ENCODE measurements at regions not wholly inside any gene's neighbourhood (a gene's known extent, or its start where the extent isn't known, plus 50 kb on each side); places are given as distances from the start of the nearest gene placed in this dataset.

DNA sequence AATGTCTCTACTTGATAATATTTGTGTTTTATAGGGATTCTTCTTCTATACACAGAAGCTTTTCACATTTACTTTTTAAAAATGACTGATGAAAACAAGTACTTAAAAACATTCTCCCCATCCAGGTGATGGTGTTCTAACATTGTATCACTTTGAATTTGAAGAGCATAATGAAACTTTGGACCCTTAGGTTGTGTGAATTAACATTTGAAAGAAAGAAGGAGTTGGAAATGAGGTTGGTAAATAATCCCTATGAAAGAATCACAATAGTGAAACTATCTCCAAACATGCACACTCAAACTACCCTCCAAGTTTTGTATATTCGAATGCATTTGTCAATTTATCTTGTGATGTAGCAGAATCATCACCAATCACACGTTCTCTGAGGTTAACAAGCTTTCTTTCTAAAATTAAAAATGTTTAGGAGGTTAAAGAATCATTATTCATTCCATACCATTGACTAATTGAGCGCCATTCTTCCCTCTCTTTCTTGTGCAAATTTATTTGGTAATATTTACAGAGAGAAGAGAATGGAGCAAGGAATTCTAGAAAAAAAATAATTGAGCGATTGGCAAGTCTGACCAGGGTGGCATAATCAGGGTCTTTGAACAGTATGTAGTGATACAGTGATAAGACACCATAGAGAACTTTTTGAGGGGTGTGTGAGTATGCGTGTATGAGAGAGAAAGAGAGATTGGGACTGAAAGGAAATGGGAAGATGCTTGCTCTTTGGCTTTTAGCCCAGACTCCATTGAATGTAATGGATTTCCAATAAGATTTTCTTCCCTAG lies 260.0 kb upstream of the NRXN1 start:
- Histone ChIP-seq H3K27ac (ENCODE audit: low read depth, low read length, poor library complexity, severe bottlenecking) (no peak overlapping the region), H3K4me3 (ENCODE audit: low read depth, low read length, poor library complexity, severe bottlenecking) (no peak overlapping the region), H3K27me3 (replicated peaks; ENCODE audit: insufficient read depth, low read depth, low read length, poor library complexity) (peaks cover 35% of the 10 kb centered on the region), H3K9me3 (ENCODE audit: low read depth, low read length, poor library complexity, severe bottlenecking) (no peaks in the 10 kb centered on the region), H3K36me3 (ENCODE audit: insufficient read depth, low read length, poor library complexity, severe bottlenecking) (no peaks in the 10 kb centered on the region), H3K4me1 (ENCODE audit: insufficient read depth, low read length, poor library complexity, severe bottlenecking) (no peaks in the 10 kb centered on the region)
- intact Hi-C loops (cut with micrococcal nuclease; ENCODE audit: unreplicated experiment) = no loop called here
- POLR2A ChIA-PET (ENCODE audit: low non-redundant PET) = no interaction called here
- no TSS peak for BruUV-seq (replicated peaks)
- DNase-seq (ENCODE audit: low spot score) = no peak
- TF ChIP-seq EZH2 (IDR thresholded peaks at IDR 0.05; ENCODE audit: borderline replicate concordance, low read depth, low read length, poor library complexity, severe bottlenecking) = no peak
- TF ChIP-seq, protein P1, sequence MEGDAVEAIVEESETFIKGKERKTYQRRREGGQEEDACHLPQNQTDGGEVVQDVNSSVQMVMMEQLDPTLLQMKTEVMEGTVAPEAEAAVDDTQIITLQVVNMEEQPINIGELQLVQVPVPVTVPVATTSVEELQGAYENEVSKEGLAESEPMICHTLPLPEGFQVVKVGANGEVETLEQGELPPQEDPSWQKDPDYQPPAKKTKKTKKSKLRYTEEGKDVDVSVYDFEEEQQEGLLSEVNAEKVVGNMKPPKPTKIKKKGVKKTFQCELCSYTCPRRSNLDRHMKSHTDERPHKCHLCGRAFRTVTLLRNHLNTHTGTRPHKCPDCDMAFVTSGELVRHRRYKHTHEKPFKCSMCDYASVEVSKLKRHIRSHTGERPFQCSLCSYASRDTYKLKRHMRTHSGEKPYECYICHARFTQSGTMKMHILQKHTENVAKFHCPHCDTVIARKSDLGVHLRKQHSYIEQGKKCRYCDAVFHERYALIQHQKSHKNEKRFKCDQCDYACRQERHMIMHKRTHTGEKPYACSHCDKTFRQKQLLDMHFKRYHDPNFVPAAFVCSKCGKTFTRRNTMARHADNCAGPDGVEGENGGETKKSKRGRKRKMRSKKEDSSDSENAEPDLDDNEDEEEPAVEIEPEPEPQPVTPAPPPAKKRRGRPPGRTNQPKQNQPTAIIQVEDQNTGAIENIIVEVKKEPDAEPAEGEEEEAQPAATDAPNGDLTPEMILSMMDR (conservative IDR thresholded peaks at IDR 0.05; ENCODE audit: low read depth, low read length) = no peak
- CTCF ChIA-PET = no interaction called here

DNA sequence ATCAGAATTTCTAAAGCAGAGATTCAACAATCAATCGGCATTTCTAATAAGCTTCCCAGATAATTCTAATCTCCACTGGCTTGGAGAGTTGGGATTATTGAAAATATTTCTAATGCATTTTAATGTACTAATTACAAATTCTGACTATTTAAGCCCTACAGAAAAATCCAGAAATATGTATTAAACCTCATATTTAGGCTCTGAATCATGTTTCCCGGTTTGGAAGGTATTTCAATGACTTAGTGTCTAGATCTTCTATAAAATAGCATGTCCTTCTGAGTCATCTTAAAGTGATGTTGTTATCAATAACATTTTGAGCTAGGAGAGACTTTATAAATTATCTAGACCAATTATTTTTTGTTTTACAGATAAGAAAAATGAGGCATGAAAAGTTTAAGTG lies 258.8 kb upstream of the NRXN1 start:
- TF ChIP-seq EZH2 (IDR thresholded peaks at IDR 0.05; ENCODE audit: borderline replicate concordance, low read depth, low read length, poor library complexity, severe bottlenecking) = no peak
- TF ChIP-seq, protein P1 (conservative IDR thresholded peaks at IDR 0.05; ENCODE audit: low read depth, low read length) = no peak
- DNase-seq (ENCODE audit: low spot score) = no peak
- Histone ChIP-seq H3K27ac (ENCODE audit: low read depth, low read length, poor library complexity, severe bottlenecking) (no peak overlapping the region), H3K4me3 (ENCODE audit: low read depth, low read length, poor library complexity, severe bottlenecking) (no peak overlapping the region), H3K4me1 (ENCODE audit: insufficient read depth, low read length, poor library complexity, severe bottlenecking) (no peaks in the 10 kb centered on the region), H3K36me3 (ENCODE audit: insufficient read depth, low read length, poor library complexity, severe bottlenecking) (no peaks in the 10 kb centered on the region), H3K27me3 (replicated peaks; ENCODE audit: insufficient read depth, low read depth, low read length, poor library complexity) (peaks cover 23% of the 10 kb centered on the region), H3K9me3 (ENCODE audit: low read depth, low read length, poor library complexity, severe bottlenecking) (no peaks in the 10 kb centered on the region)
- intact Hi-C loops (cut with micrococcal nuclease; ENCODE audit: unreplicated experiment) = no loop called here
- ChIA-PET CTCF (no interaction called here), POLR2A (ENCODE audit: low non-redundant PET) (no interaction called here)
- no TSS peak for BruUV-seq (replicated peaks)

DNA sequence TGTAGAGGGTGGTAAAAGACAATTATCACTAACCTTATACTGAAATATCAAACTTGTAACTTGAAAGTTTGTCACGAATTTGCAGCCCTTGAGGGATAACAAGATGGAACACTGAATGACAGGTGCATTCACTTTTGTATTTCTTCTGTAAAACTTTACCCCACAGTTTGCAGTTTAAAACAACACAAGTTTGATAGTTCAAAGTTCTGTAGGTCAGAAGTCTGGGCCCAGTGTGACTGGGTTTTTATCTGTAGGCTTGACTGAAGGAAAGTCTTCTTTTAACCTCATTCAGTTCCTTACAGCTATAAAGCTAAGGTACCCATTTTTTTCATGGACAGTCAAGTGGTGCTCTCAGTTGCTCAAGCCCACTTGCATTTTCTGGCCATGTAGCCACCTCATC lies 257.1 kb upstream of the NRXN1 start:
- no peaks in the 10 kb centered on the region for H3K4me1 ChIP-seq (ENCODE audit: insufficient read depth, low read length, poor library complexity, severe bottlenecking)
- H3K27ac ChIP-seq (ENCODE audit: low read depth, low read length, poor library complexity, severe bottlenecking) = no peak overlapping the region
- TF ChIP-seq, protein P1 (conservative IDR thresholded peaks at IDR 0.05; ENCODE audit: low read depth, low read length) = no peak
- no peak for TF ChIP-seq EZH2 (IDR thresholded peaks at IDR 0.05; ENCODE audit: borderline replicate concordance, low read depth, low read length, poor library complexity, severe bottlenecking)
- CTCF ChIA-PET = no interaction called here
- intact Hi-C loops (cut with micrococcal nuclease; ENCODE audit: unreplicated experiment) = no loop called here
- no peaks in the 10 kb centered on the region for H3K36me3 ChIP-seq (ENCODE audit: insufficient read depth, low read length, poor library complexity, severe bottlenecking)
- no TSS peak for BruUV-seq (replicated peaks)
- H3K27me3 ChIP-seq (replicated peaks; ENCODE audit: insufficient read depth, low read depth, low read length, poor library complexity) = peaks cover 9% of the 10 kb centered on the region
- H3K9me3 ChIP-seq (ENCODE audit: low read depth, low read length, poor library complexity, severe bottlenecking) = no peaks in the 10 kb centered on the region
- POLR2A ChIA-PET (ENCODE audit: low non-redundant PET) = no interaction called here
- no peak overlapping the region for H3K4me3 ChIP-seq (ENCODE audit: low read depth, low read length, poor library complexity, severe bottlenecking)
- DNase-seq (ENCODE audit: low spot score) = no peak
